GM21390 (cell line): ENCODE measurements at regions not wholly inside any gene's neighbourhood (a gene's known extent, or its start where the extent isn't known, plus 50 kb on each side); places are given as distances from the start of the nearest gene placed in this dataset.

Source experiments
- ATAC-seq: cut with Tn5 transposase; IDR thresholded peaks from one replicate; pipeline ENCODE4 v1.9.1; 2021; ENCODE audit not compliant: unreplicated experiment

DNA sequence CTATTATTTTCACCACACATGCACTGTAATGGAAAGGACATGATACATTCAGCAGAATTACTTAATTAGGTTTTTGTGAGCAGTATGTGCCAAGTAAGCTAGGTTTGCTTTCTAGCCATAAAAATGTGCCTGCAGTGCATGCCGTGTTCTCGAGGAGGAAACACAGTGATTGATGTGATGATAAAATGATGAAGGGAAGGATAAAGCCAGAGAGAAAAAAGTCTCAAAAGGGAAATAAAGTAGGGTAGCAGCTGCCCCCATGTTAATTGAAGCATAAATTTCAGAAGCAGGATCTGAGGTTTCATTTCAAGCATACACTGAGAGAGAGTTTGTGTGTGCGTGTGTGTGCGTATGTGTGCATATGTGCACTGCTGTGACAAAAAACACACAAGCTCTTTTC is 714.2 kb upstream of the C9orf72 start:
- no peak for ATAC-seq

- no peak for ATAC-seq
Observed at GRCh38 chr9:28289746-28290145, 716.5 kb upstream of the C9orf72 start.

DNA sequence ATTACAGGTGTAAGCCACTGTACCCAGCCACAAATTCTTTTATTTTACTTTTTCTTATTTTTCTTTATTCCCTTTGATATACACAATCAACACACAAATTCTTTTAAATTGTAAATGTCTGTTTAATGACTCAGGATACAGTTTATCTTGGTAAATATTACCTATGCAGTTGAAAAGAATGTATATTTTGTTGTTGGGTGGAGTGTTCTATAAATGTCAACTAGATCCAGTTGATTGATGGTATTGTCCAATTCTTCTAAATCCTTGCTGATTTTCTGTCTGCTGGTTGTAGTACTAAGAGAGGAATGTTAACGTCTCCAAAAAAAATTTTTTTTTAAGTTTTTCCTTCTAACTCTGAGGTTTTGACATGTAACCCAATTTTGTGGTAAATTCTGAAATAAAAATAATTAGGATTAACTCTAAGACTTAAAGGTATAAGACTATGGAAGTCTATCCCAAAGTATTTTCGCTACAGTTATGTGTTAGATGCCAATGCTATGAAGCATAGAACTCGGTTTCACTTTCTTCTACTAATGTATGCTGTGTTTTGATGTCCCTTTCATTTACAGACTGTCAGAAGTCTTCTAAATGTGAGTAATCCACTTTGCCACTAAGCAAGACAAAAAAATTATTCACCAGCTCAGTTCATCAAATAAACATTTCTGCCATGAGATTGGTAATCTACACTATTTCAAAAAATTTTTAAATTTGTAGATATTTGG is 720.2 kb upstream of the C9orf72 start:
- no peak for ATAC-seq

- no peak for ATAC-seq
Observed at GRCh38 chr9:28301281-28301680, 728.0 kb upstream of the C9orf72 start.

DNA sequence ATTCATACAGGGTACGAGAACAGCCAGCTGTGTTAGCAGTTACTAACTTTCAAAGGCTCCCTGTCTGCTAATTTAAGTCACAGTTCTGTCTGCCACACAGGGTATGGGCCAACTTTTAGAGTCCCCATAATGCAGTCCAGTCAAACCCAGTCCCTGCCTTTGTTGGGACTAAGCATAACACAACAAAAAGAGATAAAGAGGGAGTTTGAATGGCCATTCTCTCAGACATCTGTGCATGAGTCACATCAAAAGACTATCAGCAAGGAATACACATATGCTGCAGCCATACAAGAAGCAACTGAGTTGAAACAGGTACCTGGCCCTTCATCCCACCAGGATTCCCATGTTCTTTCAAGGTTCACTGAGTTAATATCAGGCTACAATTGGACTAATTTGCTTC is 744.5 kb upstream of the C9orf72 start:
- no peak for ATAC-seq

GRCh38 chr9:28318515-28318914 is 745.2 kb upstream of the C9orf72 start:
- ATAC-seq, result no peak

GRCh38 chr9:28319981-28320380 is 746.7 kb upstream of the C9orf72 start:
- no peak for ATAC-seq

GRCh38 chr9:28320616-28321015 is 747.3 kb upstream of the C9orf72 start:
- no peak for ATAC-seq

GRCh38 chr9:28329323-28329722 is 756.0 kb upstream of the C9orf72 start:
- ATAC-seq, result no peak

GRCh38 chr9:28332648-28333047 is 759.4 kb upstream of the C9orf72 start:
- no peak for ATAC-seq

DNA sequence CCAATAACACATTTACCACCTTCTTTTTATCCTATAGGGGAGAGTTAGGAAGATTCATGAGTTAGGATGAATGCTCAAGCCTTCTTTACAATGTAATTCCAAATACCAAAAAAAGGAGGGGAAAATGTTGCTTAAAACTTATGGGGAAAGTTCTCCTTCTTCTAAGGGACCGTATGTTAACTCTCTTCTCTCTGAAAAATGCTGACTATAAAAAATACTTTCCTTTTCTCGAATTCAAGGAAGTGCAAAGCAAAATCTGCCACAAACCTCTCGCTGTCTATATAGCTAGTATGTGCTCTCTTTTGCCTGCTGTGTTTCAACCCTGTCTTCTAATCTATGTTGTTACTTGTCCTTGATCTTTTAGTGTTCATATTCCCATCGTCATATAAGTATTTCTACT is 768.6 kb upstream of the C9orf72 start:
- ATAC-seq, result no peak

DNA sequence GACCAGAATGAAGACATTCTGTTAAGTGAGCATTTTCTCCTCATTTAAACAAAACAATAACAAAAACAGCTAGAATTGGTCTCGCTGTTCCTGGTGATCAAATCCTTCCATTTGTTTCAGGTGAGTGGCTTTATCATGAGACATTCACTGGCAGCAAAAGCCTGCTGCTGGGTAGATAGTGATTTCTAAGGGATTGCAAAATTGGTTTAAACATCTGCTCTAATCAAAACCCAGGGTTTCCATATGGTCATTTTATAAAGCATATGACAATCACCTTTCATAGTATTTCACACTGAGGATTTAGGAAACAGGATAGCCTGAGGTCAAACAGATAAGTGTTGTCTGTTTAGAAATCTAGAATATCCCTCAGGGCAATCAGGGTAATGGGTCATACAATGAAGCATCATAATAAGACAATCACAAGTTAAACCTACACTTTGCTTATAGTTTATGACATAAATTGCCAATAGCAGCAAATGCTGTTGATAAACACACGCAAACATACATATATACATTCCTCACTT is 769.6 kb upstream of the C9orf72 start:
- no peak for ATAC-seq

DNA sequence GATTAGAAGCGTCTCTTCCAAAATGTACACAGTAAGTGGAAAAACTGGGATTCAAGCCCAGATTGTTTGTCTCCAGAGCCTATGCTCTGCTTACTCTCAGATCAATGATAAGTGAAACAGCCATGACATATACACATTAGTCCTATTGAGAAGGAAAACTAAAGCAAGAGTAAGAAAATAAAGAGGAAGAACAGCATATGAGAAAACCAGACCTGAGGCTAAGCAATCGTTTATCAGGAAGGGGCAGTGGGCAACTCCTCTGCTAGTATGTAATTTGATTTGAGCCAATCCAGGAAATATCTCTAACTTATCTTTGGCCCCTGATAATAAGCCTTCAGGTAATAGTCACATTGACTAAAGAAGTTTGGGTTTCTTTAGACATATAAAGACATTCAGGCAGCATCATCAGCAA is 789.9 kb upstream of the C9orf72 start:
- no peak for ATAC-seq

DNA sequence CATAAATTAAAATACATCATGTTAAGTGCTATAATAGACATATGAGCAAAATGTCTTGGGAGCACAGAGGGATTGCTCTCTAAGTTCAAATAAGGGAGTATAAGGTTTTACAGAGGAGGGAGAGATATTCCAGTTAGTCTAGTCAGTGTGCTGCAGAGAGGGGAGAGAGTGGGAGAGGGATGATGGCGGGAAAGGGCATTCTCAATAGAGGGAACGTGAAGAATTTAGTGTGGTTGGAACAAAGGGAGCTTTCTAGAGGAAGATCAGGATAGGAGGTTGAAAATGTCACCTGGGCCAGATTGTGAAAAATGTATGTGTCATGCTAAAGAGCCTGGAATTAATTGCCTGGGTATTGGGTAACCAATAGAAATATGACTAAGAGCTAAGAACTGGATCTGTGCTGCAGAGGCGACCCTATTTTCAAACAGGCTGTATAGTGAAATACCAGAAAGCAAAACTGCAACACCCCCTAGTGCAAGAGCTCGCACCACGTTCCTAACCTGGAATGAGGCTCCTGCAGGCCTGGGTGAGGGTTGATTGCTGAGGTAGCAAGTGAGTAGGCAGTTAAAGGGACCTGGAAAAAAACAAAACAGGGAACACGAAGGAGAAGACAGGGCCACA is 791.8 kb upstream of the C9orf72 start:
- ATAC-seq, result no peak

DNA sequence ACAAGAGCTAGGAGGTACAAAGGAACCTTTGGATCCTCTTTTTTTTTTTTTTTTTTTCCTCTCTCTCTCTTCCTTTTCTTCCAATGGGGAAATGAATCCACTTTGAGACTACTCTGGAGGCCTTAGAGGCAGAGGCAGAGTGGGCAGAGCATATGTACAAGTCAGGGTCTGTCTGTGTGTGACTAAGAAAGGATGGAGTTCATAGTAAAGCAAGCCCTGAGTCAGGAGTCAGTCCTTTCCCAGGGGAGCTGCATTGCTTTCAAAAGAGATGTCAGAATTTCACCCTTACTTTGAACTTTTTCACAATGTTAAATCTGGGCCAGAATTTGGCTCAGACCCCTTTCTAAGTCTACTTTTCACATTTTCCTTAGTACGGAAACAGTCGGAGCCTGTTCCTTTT is 792.4 kb upstream of the C9orf72 start:
- ATAC-seq, result no peak

- no peak for ATAC-seq
Observed at GRCh38 chr9:28378231-28378630, 805.0 kb upstream of the C9orf72 start.

- no peak for ATAC-seq
Observed at GRCh38 chr9:28379082-28379481, 805.8 kb upstream of the C9orf72 start.

DNA sequence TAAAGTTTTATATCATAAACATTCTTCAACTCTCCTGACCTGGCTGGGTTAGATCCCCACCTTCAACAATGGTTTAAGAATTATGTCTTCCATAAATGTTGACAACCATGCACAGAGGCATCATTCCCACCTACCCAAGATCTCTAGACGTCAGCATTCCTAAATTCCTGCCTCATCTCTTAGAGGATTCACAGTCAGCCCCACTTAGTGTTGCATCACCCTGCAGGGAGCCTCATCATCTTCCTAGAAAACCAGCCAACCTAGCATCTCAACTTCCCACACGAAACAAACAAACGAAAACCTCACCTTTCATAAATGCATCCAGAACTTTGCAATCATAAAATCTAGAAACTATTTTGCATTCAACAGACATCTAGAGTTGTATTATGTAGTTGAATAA is 816.1 kb upstream of the C9orf72 start:
- ATAC-seq, result no peak

DNA sequence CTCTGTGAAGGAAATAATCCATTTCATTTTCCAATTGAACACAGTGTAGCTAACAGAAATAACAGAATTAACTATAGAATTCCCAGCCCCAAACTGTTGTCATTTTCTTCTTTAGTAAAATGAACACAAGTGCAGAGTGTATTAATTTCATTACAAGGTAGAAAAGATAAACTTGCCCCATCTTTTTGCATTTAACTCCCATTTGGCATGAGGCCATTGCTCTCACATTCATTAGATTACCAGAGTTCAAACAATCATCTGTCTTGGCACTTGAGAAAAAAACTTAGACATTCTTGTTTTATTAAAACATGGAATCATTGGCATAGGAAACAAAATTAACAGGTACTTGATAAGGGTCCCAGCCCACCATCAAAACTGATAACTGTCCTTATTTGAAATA is 821.5 kb upstream of the C9orf72 start:
- no peak for ATAC-seq

GRCh38 chr9:28396058-28396457 is 822.8 kb upstream of the C9orf72 start:
- ATAC-seq, result no peak

DNA sequence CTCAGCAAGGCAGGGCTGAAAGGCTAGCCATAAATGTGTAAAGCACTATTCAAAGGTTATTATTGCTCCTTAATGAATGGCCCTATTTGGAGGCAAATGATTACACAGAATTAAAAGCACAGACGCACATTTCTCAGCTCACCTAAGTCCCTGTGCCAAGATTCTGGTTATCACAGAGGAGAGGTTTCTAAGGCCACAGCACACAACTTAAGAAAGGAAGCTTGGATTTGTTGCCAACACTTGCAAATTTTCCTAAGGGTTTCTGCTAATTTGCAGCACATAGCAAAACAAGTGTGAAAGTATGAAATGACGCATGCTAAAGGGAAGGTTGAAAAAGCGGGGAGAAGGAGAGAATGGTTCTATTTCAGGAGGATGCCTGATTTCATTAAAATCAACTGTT is 834.1 kb upstream of the C9orf72 start:
- ATAC-seq, result no peak

GRCh38 chr9:28409919-28410318 is 836.6 kb upstream of the C9orf72 start:
- ATAC-seq, result no peak

GRCh38 chr9:28410411-28410810 is 837.1 kb upstream of the C9orf72 start:
- ATAC-seq, result no peak
